Keratinocyte (primary cell): ENCODE measurements at regions not wholly inside any gene's neighbourhood (a gene's known extent, or its start where the extent isn't known, plus 50 kb on each side); places are given as distances from the start of the nearest gene placed in this dataset.

Experiments
- DNase-seq: peaks from one replicate; pipeline ENCODE4 v3.0.0-alpha.2; 2011; ENCODE audit warnings: low read depth, missing footprints, low spot score
- FAIRE-seq: peaks from 2 replicates; lab custom pipeline; 2011; peaks lifted over from hg19 to GRCh38; lab: Jason Lieb, UNC
- H2AFZ ChIP-seq: 2 replicates; pipeline ENCODE4 v1.6.0; 2012; ENCODE audit warnings: low read length, control low read depth, inconsistent platforms; ENCODE audit not compliant: control insufficient read depth
- H3K27ac ChIP-seq: 2 replicates; pipeline ENCODE4 v1.5.1; 2011; ENCODE audit warnings: low read length; ENCODE audit not compliant: control insufficient read depth, insufficient read depth
- H3K27me3 ChIP-seq: 3 replicates; pipeline ENCODE4 v1.6.0; 2011; ENCODE audit warnings: low read length; ENCODE audit not compliant: control insufficient read depth, insufficient read depth; ENCODE audit errors: extremely low read depth
- H3K36me3 ChIP-seq, 2 experiments: 2 replicates in 1 of 2; 3 replicates in 1 of 2; pipeline ENCODE4 v1.5.1; 2011; ENCODE audit warnings: low read length in 2 of 2, mild to moderate bottlenecking in 1 of 2; ENCODE audit not compliant: control insufficient read depth in 2 of 2, insufficient read depth in 2 of 2; ENCODE audit errors: extremely low read depth in 1 of 2
- H3K4me1 ChIP-seq: 3 replicates; pipeline ENCODE4 v1.5.1; 2011; ENCODE audit warnings: low read length; ENCODE audit not compliant: control insufficient read depth, insufficient read depth; ENCODE audit errors: extremely low read depth
- H3K4me2 ChIP-seq: 3 replicates; pipeline ENCODE4 v1.6.0; 2011; ENCODE audit warnings: low read depth, low read length; ENCODE audit not compliant: control insufficient read depth, insufficient read depth; ENCODE audit errors: extremely low read depth
- H3K4me3 ChIP-seq, 3 experiments: fragments of 200-600 bp in 1 of 3; sonication (generic) in 1 of 3; 2 replicates in 2 of 3; 3 replicates in 1 of 3; pipeline ENCODE4 v1.5.1; 2011 to 2016; ENCODE audit warnings: low read length in 3 of 3, mild to moderate bottlenecking in 3 of 3, control low read depth in 2 of 3, inconsistent platforms in 1 of 3, low read depth in 1 of 3, mixed read lengths in 1 of 3, mixed run types in 1 of 3, moderate library complexity in 1 of 3; ENCODE audit not compliant: control insufficient read depth in 2 of 3, insufficient read depth in 2 of 3; ENCODE audit errors: extremely low read depth in 1 of 3
- H3K79me2 ChIP-seq: 2 replicates; pipeline ENCODE4 v1.6.0; 2012; ENCODE audit warnings: low read length; ENCODE audit not compliant: control insufficient read depth, insufficient read depth
- H3K9ac ChIP-seq: 3 replicates; pipeline ENCODE4 v1.6.0; 2011; ENCODE audit warnings: low read length; ENCODE audit not compliant: control insufficient read depth, insufficient read depth; ENCODE audit errors: extremely low read depth
- H3K9me1 ChIP-seq: 3 replicates; pipeline ENCODE4 v1.6.0; 2011; ENCODE audit warnings: low read length; ENCODE audit not compliant: control insufficient read depth, insufficient read depth; ENCODE audit errors: extremely low read depth
- H3K9me3 ChIP-seq: 2 replicates; pipeline ENCODE4 v1.5.1; 2012; ENCODE audit warnings: low read depth, low read length; ENCODE audit not compliant: control insufficient read depth
- H4K20me1 ChIP-seq: 3 replicates; pipeline ENCODE4 v1.6.0; 2011; ENCODE audit warnings: low read length; ENCODE audit not compliant: control insufficient read depth, insufficient read depth; ENCODE audit errors: extremely low read depth
- EZH2 ChIP-seq: IDR thresholded peaks from one replicate; pipeline ENCODE4 v1.6.1; 2012; ENCODE audit warnings: inconsistent platforms, mild to moderate bottlenecking, low read length, moderate library complexity
- dilution Hi-C: fragments of 300-500 bp; cut with MboI; formaldehyde crosslinking; loops from one replicate; pipeline ENCODE4 v1.7.0; 2020; ENCODE audit warnings: low sequenced_read_pairs; ENCODE audit not compliant: extremely low pct_ligation_motif_present
- TF ChIP-seq, protein P1 (sequence below), 3 experiments: IDR thresholded peaks in 1 of 3; conservative IDR thresholded peaks in 1 of 3; optimal IDR thresholded peaks in 1 of 3; 2 replicates in 2 of 3; 3 replicates in 1 of 3; pipeline versions ENCODE3 to v1.5.1; 2011; ENCODE audit warnings: low read length in 3 of 3, mild to moderate bottlenecking in 3 of 3, moderate library complexity in 2 of 3, control low read depth in 1 of 3, inconsistent platforms in 1 of 3; ENCODE audit not compliant: insufficient read depth in 2 of 3; ENCODE audit errors: extremely low read depth in 1 of 3

DNA sequence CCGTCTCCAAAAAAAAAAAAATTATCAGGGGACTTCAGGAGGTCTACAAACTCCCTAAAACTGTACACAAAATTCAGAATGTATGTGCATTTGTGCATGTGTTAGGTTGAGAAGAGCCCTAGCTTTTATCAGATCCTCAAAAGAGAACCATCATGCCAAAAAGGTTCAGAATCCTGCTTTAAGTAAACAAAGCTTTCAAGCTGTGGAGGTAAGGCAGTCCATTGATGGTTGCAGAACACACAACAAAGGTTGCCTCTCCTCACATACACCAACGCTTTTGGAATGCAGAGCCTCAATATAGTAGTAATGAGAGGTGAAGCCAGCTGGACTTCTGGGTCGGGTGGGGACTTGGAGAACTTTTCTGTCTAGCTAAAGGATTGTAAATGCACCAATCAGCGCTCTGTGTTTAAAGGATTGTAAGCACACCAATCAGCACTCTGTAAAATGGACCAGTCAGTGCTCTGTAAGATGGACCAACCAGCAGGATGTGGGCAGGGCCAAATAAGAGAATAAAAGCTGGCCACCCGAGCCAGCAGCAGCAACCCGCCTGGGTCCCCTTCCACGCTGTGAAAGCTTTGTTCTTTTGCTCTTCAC, 57.9 kb upstream of the RNF38 start:
- H3K9ac ChIP-seq, result no peak overlapping the region
- no peaks in the 10 kb centered on the region for H3K27me3 ChIP-seq
- no peaks in the 10 kb centered on the region for H3K9me3 ChIP-seq
- dilution Hi-C loops, result no loop called here
- FAIRE-seq (no peak), DNase-seq (no peak)
- no peak for TF ChIP-seq EZH2
- TF ChIP-seq, protein P1, sequence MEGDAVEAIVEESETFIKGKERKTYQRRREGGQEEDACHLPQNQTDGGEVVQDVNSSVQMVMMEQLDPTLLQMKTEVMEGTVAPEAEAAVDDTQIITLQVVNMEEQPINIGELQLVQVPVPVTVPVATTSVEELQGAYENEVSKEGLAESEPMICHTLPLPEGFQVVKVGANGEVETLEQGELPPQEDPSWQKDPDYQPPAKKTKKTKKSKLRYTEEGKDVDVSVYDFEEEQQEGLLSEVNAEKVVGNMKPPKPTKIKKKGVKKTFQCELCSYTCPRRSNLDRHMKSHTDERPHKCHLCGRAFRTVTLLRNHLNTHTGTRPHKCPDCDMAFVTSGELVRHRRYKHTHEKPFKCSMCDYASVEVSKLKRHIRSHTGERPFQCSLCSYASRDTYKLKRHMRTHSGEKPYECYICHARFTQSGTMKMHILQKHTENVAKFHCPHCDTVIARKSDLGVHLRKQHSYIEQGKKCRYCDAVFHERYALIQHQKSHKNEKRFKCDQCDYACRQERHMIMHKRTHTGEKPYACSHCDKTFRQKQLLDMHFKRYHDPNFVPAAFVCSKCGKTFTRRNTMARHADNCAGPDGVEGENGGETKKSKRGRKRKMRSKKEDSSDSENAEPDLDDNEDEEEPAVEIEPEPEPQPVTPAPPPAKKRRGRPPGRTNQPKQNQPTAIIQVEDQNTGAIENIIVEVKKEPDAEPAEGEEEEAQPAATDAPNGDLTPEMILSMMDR (optimal IDR thresholded peaks at IDR 0.05 in 1 of 3, IDR thresholded peaks at IDR 0.05 in 1 of 3, conservative IDR thresholded peaks at IDR 0.05 in 1 of 3; ENCODE audit: extremely low read depth in 1 of 3, insufficient read depth in 2 of 3, low read length in 3 of 3), result no peak
- H3K79me2 ChIP-seq, result peaks cover 5% of the 10 kb centered on the region
- peaks cover 0 to 2% of the 10 kb centered on the region in 2 experiments for H3K36me3 ChIP-seq
- H3K27ac ChIP-seq, result no peak overlapping the region
- H3K4me2 ChIP-seq, result no peak overlapping the region
- no peaks in the 10 kb centered on the region for H3K9me1 ChIP-seq
- H3K4me3 ChIP-seq, result no peak overlapping the region
- no peak overlapping the region for H2AFZ ChIP-seq
- H3K4me1 ChIP-seq, result peaks cover 4% of the 10 kb centered on the region
- H4K20me1 ChIP-seq, result no peaks in the 10 kb centered on the region

DNA sequence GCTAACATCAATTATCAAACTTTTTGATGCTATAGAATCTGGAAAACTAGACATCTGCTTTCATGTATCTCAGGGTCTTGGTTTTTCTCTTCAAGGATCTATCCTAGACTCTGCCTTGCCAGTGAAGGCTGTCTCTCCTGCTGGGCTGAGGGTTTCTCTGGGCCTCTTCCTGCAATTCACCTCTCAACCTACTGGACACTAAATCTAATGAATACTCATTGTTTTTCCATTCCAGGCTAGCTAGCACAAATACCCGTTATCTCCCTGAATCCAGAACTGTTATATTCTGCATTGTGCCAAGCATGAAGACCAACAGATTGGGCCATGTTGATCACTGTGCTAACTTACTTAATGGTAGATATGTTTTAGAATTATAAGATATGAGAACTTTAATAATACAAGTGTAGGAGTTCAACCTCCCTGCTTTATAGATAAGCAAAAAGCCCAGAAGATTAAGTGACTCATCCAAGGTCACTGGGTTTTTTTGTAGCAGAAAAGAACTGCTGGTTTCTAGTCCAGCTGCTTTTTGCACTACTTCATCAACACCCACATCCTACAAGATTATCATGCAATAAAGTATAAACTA, 56.5 kb upstream of the RNF38 start:
- Histone ChIP-seq H3K9ac (no peak overlapping the region), H3K4me1 (peaks cover 4% of the 10 kb centered on the region), H3K9me1 (no peaks in the 10 kb centered on the region), H2AFZ (no peak overlapping the region), H3K9me3 (no peaks in the 10 kb centered on the region), H3K27ac (no peak overlapping the region), H3K4me2 (no peak overlapping the region), H3K36me3 (peaks cover 0 to 2% of the 10 kb centered on the region in 2 experiments), H3K27me3 (no peaks in the 10 kb centered on the region), H4K20me1 (no peaks in the 10 kb centered on the region), H3K79me2 (peaks cover 2% of the 10 kb centered on the region), H3K4me3 (no peak overlapping the region)
- no peak for TF ChIP-seq EZH2
- TF ChIP-seq, protein P1 (optimal IDR thresholded peaks at IDR 0.05 in 1 of 3, IDR thresholded peaks at IDR 0.05 in 1 of 3, conservative IDR thresholded peaks at IDR 0.05 in 1 of 3; ENCODE audit: extremely low read depth in 1 of 3, insufficient read depth in 2 of 3, low read length in 3 of 3), result no peak
- dilution Hi-C loops, result no loop called here
- DNase-seq, result no peak
- FAIRE-seq, result no peak
